ENCODE measurements at regions not wholly inside any gene's neighbourhood (a gene's known extent, or its start where the extent isn't known, plus 50 kb on each side); places are given as distances from the start of the nearest gene placed in this dataset.

GRCh38 chr12:92547420-92547819 is 155.4 kb upstream of the PLEKHG7 start:
- no peak overlapping the region for H3K4me3 ChIP-seq
- no peaks in the 10 kb centered on the region for H3K9me3 ChIP-seq
- TF ChIP-seq CTCF (IDR thresholded peaks at IDR 0.05): no peak
- no peak overlapping the region for H3K27ac ChIP-seq
- H3K27me3 ChIP-seq (replicated peaks; ENCODE audit: insufficient read depth): no peaks in the 10 kb centered on the region
- intact Hi-C loops (cut with DNase I): no loop called here
- DNase-seq (ENCODE audit: low spot score): no peak
- 91% methylated on average over 3 of the region's 3 CpGs for WGBS
- no peaks in the 10 kb centered on the region for H3K36me3 ChIP-seq
- no peaks in the 10 kb centered on the region for H3K4me1 ChIP-seq (replicated peaks)

GRCh38 chr12:92546635-92547348 is 156.0 kb upstream of the PLEKHG7 start:
- no peak for TF ChIP-seq CTCF (IDR thresholded peaks at IDR 0.05)
- TF ChIP-seq POLR2A (IDR thresholded peaks at IDR 0.05): no peak
- no peak for TF ChIP-seq POLR2AphosphoS5 (IDR thresholded peaks at IDR 0.05)
- H3K27me3 ChIP-seq (replicated peaks; ENCODE audit: insufficient read depth): no peaks in the 10 kb centered on the region
- intact Hi-C loops (cut with DNase I): no loop called here
- H3K4me1 ChIP-seq (replicated peaks): no peaks in the 10 kb centered on the region
- no peaks in the 10 kb centered on the region for H3K36me3 ChIP-seq
- no peak overlapping the region for H3K27ac ChIP-seq
- H3K4me3 ChIP-seq: no peak overlapping the region
- DNase-seq (ENCODE audit: low spot score): no peak
- 56% methylated on average over 2 of the region's 2 CpGs for WGBS
- no peaks in the 10 kb centered on the region for H3K9me3 ChIP-seq

- Histone ChIP-seq H3K4me1 (replicated peaks) (no peaks in the 10 kb centered on the region), H3K4me3 (no peak overlapping the region), H3K9me3 (no peaks in the 10 kb centered on the region), H3K36me3 (no peaks in the 10 kb centered on the region), H3K27ac (no peak overlapping the region), H3K27me3 (replicated peaks; ENCODE audit: insufficient read depth) (no peaks in the 10 kb centered on the region)
- intact Hi-C loops (cut with DNase I): no loop called here
- TF ChIP-seq POLR2AphosphoS5 (IDR thresholded peaks at IDR 0.05) (no peak), CTCF (IDR thresholded peaks at IDR 0.05) (no peak), POLR2A (IDR thresholded peaks at IDR 0.05) (no peak)
- no peak for DNase-seq (ENCODE audit: low spot score)
- WGBS: 89% methylated on average over 3 of the region's 3 CpGs
Measured at GRCh38 chr12:92546259-92546634, 156.5 kb upstream of the PLEKHG7 start.

GRCh38 chr12:92544322-92544721 is 158.5 kb upstream of the PLEKHG7 start:
- TF ChIP-seq POLR2AphosphoS5 (IDR thresholded peaks at IDR 0.05) (no peak), CTCF (IDR thresholded peaks at IDR 0.05) (no peak), POLR2A (IDR thresholded peaks at IDR 0.05) (no peak)
- Histone ChIP-seq H3K27ac (no peak overlapping the region), H3K4me1 (replicated peaks) (no peaks in the 10 kb centered on the region)

GRCh38 chr12:92543840-92544239 is 158.9 kb upstream of the PLEKHG7 start:
- no peak for DNase-seq (ENCODE audit: low spot score)
- Histone ChIP-seq H3K9me3 (no peaks in the 10 kb centered on the region), H3K27ac (no peak overlapping the region), H3K27me3 (replicated peaks; ENCODE audit: insufficient read depth) (no peaks in the 10 kb centered on the region), H3K36me3 (no peaks in the 10 kb centered on the region), H3K4me1 (replicated peaks) (no peaks in the 10 kb centered on the region), H3K4me3 (no peak overlapping the region)
- TF ChIP-seq POLR2AphosphoS5 (IDR thresholded peaks at IDR 0.05) (no peak), POLR2A (IDR thresholded peaks at IDR 0.05) (no peak), CTCF (IDR thresholded peaks at IDR 0.05) (no peak)
- intact Hi-C loops (cut with DNase I): no loop called here
- WGBS: 25% methylated on average over 4 of the region's 4 CpGs

More at GRCh38 chr12:92544322-92544721, 158.5 kb upstream of the PLEKHG7 start:
- intact Hi-C loops (cut with DNase I): no loop called here
- H3K9me3 ChIP-seq: no peaks in the 10 kb centered on the region
- WGBS: 68% methylated on average over 6 of the region's 6 CpGs
- no peak overlapping the region for H3K4me3 ChIP-seq
- DNase-seq (ENCODE audit: low spot score): no peak
- H3K27me3 ChIP-seq (replicated peaks; ENCODE audit: insufficient read depth): no peaks in the 10 kb centered on the region
- H3K36me3 ChIP-seq: no peaks in the 10 kb centered on the region
